ENCODE measurements at regions not wholly inside any gene's neighbourhood (a gene's known extent, or its start where the extent isn't known, plus 50 kb on each side); places are given as distances from the start of the nearest gene placed in this dataset.

GRCh38 chr4:97370568-97370967, 772.7 kb downstream of the STPG2 start:
- Histone ChIP-seq H3K4me1 (ENCODE audit: insufficient read depth) (no peaks in the 10 kb centered on the region), H4K20me1 (ENCODE audit: insufficient read depth, poor library complexity, severe bottlenecking) (no peaks in the 10 kb centered on the region), H3K4me3 (no peak overlapping the region), H3K9me2 (replicated peaks; ENCODE audit: insufficient read depth) (no peaks in the 10 kb centered on the region), H3K27ac (no peak overlapping the region), H3K27me3 (no peaks in the 10 kb centered on the region), H2AFZ (no peak overlapping the region), H3K9me3 (ENCODE audit: low read depth) (no peaks in the 10 kb centered on the region), H3K4me2 (no peak overlapping the region), H3K79me2 (no peaks in the 10 kb centered on the region), H3K36me3 (replicated peaks; ENCODE audit: insufficient read depth, low read depth) (no peaks in the 10 kb centered on the region)
- no peak for DNase-seq (ENCODE audit: low spot score)
- 65% methylated on average over 3 of the region's 3 CpGs for WGBS (ENCODE audit: low lambda C conversion rate, missing lambda C conversion rate)
- TF ChIP-seq CTCF (IDR thresholded peaks at IDR 0.05; ENCODE audit: poor library complexity) (no peak), EZH2 (IDR thresholded peaks at IDR 0.05; ENCODE audit: borderline replicate concordance) (no peak), EZH2phosphoT487 (IDR thresholded peaks at IDR 0.05; ENCODE audit: low read depth, severe bottlenecking, unreplicated experiment) (no peak)

GRCh38 chr4:97374526-97374925, 768.8 kb downstream of the STPG2 start:
- Histone ChIP-seq H2AFZ (no peak overlapping the region), H3K4me2 (no peak overlapping the region), H3K27ac (no peak overlapping the region), H3K27me3 (no peaks in the 10 kb centered on the region), H4K20me1 (ENCODE audit: insufficient read depth, poor library complexity, severe bottlenecking) (no peaks in the 10 kb centered on the region), H3K9me2 (replicated peaks; ENCODE audit: insufficient read depth) (no peaks in the 10 kb centered on the region), H3K4me1 (ENCODE audit: insufficient read depth) (no peaks in the 10 kb centered on the region), H3K4me3 (no peak overlapping the region), H3K9me3 (ENCODE audit: low read depth) (no peaks in the 10 kb centered on the region), H3K36me3 (replicated peaks; ENCODE audit: insufficient read depth, low read depth) (no peaks in the 10 kb centered on the region), H3K79me2 (no peaks in the 10 kb centered on the region)
- 68% methylated on average over 1 of the region's 1 CpG for WGBS (ENCODE audit: low lambda C conversion rate, missing lambda C conversion rate)
- TF ChIP-seq EZH2 (IDR thresholded peaks at IDR 0.05; ENCODE audit: borderline replicate concordance) (no peak), CTCF (IDR thresholded peaks at IDR 0.05; ENCODE audit: poor library complexity) (no peak), EZH2phosphoT487 (IDR thresholded peaks at IDR 0.05; ENCODE audit: low read depth, severe bottlenecking, unreplicated experiment) (no peak)
- DNase-seq (ENCODE audit: low spot score): no peak

GRCh38 chr4:97386969-97387368, 756.3 kb downstream of the STPG2 start:
- Histone ChIP-seq H3K4me2 (no peak overlapping the region), H3K27ac (no peak overlapping the region), H3K9me3 (ENCODE audit: low read depth) (no peaks in the 10 kb centered on the region)

More at GRCh38 chr4:97386969-97387368, 756.3 kb downstream of the STPG2 start:
- Histone ChIP-seq H3K36me3 (replicated peaks; ENCODE audit: insufficient read depth, low read depth) (no peaks in the 10 kb centered on the region), H3K79me2 (no peaks in the 10 kb centered on the region), H3K4me1 (ENCODE audit: insufficient read depth) (no peaks in the 10 kb centered on the region), H2AFZ (no peak overlapping the region), H3K27me3 (no peaks in the 10 kb centered on the region), H3K4me3 (no peak overlapping the region), H4K20me1 (ENCODE audit: insufficient read depth, poor library complexity, severe bottlenecking) (no peaks in the 10 kb centered on the region), H3K9me2 (replicated peaks; ENCODE audit: insufficient read depth) (no peaks in the 10 kb centered on the region)
- TF ChIP-seq EZH2phosphoT487 (IDR thresholded peaks at IDR 0.05; ENCODE audit: low read depth, severe bottlenecking, unreplicated experiment) (no peak), EZH2 (IDR thresholded peaks at IDR 0.05; ENCODE audit: borderline replicate concordance) (no peak), CTCF (IDR thresholded peaks at IDR 0.05; ENCODE audit: poor library complexity) (no peak)
- DNase-seq (ENCODE audit: low spot score): no peak
